ENCODE measurements at regions not wholly inside any gene's neighbourhood (a gene's known extent, or its start where the extent isn't known, plus 50 kb on each side); places are given as distances from the start of the nearest gene placed in this dataset.

DNA sequence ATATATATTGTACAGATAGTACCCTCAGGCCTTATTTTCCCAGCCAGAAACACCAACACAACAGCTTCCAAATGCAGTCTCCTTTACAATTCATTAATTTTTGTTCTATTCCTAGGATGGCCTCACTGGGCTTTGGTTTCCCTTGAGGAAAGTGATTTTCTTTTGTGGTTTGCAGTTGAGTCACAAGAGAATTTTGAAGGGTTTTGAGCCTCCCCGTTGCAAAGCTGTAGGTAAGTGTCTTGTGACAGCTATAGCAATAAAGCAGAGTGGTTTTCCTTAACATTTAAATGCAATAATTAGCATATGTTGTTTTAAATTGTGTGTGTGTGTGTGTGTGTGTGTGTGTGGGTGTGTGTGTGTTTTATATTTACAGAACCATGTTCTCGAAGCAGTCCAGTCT is 54.1 kb upstream of the WDR17 start:
- no peak overlapping the region for H3K27ac ChIP-seq (ENCODE audit: low read depth, low read length, severe bottlenecking)
- no peaks in the 10 kb centered on the region for H3K4me1 ChIP-seq (ENCODE audit: control insufficient read depth, insufficient read depth, low read length, poor library complexity, severe bottlenecking)
- no peaks in the 10 kb centered on the region for H3K9me3 ChIP-seq (ENCODE audit: control insufficient read depth, low read length)
- H3K36me3 ChIP-seq (ENCODE audit: control insufficient read depth, insufficient read depth, low read length): no peaks in the 10 kb centered on the region
- 60 to 100% methylated on average over 1 of the region's 2 CpGs for WGBS, 2 experiments (ENCODE audit: insufficient coverage in 2 of 2)
- no peak overlapping the region for H3K4me3 ChIP-seq (ENCODE audit: extremely low read depth, insufficient read depth, low read length, poor library complexity, severe bottlenecking)

DNA sequence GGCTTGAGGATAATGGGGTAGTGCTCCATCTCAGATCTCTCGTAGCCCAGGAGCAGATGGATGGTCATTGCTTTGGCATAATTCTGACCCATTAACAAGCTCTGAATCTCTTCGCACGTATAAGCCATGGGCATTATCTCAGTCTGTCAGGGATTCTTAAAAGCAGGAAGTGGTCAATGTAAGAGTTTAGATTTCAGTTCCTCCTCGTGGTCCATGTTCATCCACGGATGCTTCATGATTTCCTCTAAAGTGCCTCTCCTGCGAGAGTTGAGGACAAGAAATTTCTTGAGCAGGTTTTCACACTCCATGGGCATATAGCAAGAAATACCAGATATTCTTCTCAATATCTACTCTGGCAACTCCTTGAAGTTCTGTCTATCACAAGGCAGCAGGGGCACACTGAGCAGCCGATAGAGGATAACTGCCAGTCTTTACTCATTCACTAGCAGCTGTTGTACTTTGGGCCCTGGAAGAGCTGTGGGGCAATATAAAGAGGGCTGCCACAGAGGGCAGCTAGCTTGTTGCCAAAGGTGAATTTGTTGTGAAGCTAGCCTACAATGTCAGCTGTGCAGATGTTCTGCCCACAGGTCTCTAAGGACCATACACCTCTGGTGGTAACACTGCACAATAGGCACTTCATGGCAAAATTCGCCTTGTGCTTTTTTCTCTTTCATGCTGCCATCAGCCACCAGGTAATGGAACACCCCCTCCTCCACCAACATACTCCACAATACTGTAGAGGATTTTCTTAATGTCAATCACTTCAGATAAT is 52.0 kb upstream of the WDR17 start:
- H3K4me3 ChIP-seq (ENCODE audit: extremely low read depth, insufficient read depth, low read length, poor library complexity, severe bottlenecking): no peak overlapping the region
- H3K27ac ChIP-seq (ENCODE audit: low read depth, low read length, severe bottlenecking): no peak overlapping the region
- no peaks in the 10 kb centered on the region for H3K36me3 ChIP-seq (ENCODE audit: control insufficient read depth, insufficient read depth, low read length)
- 89% methylated on average over 7 of the region's 8 CpGs for WGBS, 2 experiments (ENCODE audit: insufficient coverage in 2 of 2)
- H3K9me3 ChIP-seq (ENCODE audit: control insufficient read depth, low read length): no peaks in the 10 kb centered on the region
- H3K4me1 ChIP-seq (ENCODE audit: control insufficient read depth, insufficient read depth, low read length, poor library complexity, severe bottlenecking): no peaks in the 10 kb centered on the region

DNA sequence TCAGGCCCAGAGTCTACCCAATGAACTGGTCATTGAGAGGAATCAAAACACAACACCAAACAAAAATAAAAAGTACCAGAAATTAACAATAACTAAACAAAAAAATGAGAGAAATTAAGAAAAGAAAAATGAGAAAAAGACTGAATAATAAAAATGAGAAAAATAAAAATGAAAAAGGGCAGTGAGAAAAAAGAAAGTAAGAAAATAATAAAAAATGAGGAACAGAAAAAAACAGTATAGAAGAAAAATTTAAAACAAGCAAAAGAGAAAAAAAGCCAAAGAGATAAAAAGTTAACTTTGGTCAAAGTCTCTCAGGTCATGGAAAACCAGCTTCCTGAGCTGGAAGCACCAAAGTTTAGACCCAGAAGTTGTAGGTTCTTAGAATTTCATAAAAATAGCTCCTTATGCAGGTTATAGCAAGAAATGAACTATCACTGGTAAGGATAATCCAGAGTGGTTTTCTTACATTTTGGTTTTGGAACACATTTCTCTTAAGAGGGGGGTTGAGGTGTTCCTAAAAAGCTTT is 51.0 kb upstream of the WDR17 start:
- Histone ChIP-seq H3K36me3 (ENCODE audit: control insufficient read depth, insufficient read depth, low read length) (no peaks in the 10 kb centered on the region), H3K9me3 (ENCODE audit: control insufficient read depth, low read length) (no peaks in the 10 kb centered on the region), H3K4me1 (ENCODE audit: control insufficient read depth, insufficient read depth, low read length, poor library complexity, severe bottlenecking) (no peaks in the 10 kb centered on the region), H3K27ac (ENCODE audit: low read depth, low read length, severe bottlenecking) (no peak overlapping the region), H3K4me3 (ENCODE audit: extremely low read depth, insufficient read depth, low read length, poor library complexity, severe bottlenecking) (no peak overlapping the region)

Data from mesodermal cell (in vitro differentiated cells).